NB4 (cell line): ENCODE measurements at regions not wholly inside any gene's neighbourhood (a gene's known extent, or its start where the extent isn't known, plus 50 kb on each side); places are given as distances from the start of the nearest gene placed in this dataset.

Source experiments
- CTCF ChIP-seq: IDR thresholded peaks from one replicate; pipeline ENCODE4 v1.5.1; 2012; ENCODE audit warnings: low read depth, low read length
- MAX ChIP-seq: IDR thresholded peaks from 2 replicates; pipeline ENCODE4 v1.6.1; 2011; ENCODE audit warnings: low read depth, low read length
- MYC ChIP-seq: IDR thresholded peaks from 2 replicates; pipeline ENCODE4 v1.6.1; 2011; ENCODE audit warnings: low read depth, low read length
- POLR2A ChIP-seq: IDR thresholded peaks from 2 replicates; pipeline ENCODE4 v1.6.1; 2011; ENCODE audit warnings: mild to moderate bottlenecking; ENCODE audit not compliant: insufficient read length; ENCODE audit errors: extremely low read depth

GRCh38 chr12:23060161-23060560 lies 435.2 kb downstream of the ETNK1 start:
- TF ChIP-seq POLR2A: no peak
- no peak for TF ChIP-seq CTCF
- TF ChIP-seq MAX: no peak
- no peak for TF ChIP-seq MYC
